HUDEP-2 (cell line): ENCODE measurements at regions not wholly inside any gene's neighbourhood (a gene's known extent, or its start where the extent isn't known, plus 50 kb on each side); places are given as distances from the start of the nearest gene placed in this dataset.

ENCODE experiments used
- DNase-seq, 76 experiments: peaks; one replicate each; lab custom pipeline; 2025; ENCODE audit not compliant: unreplicated experiment in 76 of 76; lab: John Stamatoyannopoulos, UW

DNA sequence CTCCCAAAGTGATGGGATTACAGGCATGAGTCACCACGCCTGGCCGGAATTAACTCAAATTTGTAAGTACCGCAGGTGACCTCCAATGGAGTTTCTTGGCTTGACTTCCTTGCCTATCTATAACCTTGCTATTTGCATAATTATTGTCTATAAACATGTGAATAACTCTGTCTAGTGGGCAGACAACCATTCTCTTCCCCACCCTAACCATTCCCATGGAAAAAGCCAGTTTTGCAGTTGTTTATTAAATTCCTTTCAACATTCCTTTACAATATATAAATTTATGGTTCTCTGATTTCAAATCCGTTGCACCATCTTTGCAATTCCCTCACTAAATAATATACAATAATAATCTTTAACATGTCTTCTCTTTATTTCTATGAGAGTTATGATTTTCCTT lies 61.0 kb upstream of the ZDHHC17 start:
- no peak for DNase-seq

DNA sequence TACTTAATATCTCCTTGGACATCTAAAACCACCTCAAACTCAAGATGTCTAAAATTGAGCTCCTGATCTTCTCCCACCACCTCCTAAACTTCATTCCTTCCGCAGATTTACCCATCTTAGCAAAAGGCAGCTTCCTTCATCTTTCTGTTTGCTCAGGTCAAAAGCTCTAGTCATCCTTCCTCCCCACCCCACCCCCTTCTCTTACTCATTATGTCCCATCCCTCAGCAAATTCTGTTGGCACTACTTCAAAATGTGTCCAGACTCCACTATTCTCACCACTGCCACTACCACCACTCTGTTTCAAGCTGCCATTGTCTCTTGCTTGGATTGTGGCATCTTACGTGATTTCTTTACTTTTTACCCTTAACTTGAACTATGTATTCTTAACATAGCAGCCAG lies 59.2 kb upstream of the ZDHHC17 start:
- no peak for DNase-seq

DNA sequence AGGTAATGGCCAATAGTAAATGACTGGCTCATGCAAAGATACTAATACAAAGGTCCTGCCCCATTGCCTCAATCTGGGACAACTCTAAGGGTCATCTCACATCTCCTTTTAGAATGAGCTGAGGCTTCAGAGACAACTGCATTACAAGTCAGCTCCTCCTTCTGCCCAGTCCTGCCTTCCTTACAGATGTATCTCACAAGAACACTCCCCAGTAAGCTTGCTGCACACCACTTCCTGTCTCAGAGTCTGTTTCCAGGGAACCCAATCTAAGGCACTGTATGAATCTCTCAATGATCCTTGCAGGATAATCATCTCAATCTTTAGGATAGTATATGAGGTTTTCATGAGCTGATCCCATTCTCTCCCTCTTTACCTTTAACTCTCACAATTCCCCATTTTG lies 57.8 kb upstream of the ZDHHC17 start:
- no peak for DNase-seq

DNA sequence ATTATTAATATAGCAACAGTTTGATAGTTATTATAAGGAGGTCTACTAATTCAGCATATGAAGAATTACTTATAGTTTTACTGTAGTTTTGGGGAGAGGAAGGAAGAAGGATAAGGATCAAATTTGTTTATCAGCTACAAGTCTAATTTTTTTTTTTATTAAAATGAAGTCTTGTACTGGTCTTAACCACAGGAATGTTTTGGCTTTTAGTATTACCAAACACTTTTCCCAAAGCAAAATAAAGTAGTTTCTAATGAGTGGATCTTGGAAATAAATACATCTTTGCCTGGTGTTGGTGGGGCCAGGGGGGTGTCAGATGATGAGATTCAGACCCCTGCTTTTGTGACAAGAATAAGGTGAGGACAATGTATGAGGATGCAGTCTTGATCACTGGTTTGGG lies 57.2 kb upstream of the ZDHHC17 start:
- DNase-seq = no peak

DNA sequence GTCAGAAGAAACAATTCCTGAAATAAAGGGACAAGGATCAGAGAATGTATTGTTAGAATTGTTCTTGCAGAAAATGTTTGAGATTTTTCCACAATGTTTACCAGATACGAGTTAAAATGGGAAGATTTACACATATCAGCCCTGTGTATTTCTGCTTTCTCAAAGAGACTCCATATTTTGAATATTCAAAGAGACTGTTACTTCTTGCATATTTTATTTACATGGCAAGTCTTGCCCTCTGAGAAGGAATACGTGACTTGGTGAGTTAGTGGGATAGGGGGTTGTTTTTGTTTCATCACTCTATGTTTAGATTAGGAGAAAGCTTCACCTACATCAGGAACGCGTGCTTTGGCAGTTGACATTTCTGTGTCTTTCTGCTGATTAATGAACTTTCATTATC lies 56.1 kb upstream of the ZDHHC17 start:
- no peak for DNase-seq

DNA sequence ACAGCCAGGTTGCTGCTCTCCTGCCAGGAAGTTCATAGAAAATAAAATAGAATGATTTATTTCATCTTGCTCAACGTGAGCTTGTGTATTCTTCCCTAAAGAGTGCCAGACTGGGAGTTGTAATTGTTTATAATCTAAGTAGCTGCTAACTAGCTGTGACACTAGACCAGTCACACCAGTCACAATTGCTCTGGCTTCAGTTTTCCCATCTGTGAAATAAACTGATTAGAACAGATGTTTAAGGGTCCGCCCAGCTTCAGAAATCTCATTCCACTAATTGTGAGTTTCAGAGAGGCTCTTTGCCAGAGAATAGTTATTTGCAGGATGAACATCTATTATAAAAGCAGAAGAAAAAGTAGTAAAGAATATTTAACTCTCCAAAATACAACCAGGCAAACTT lies 55.6 kb upstream of the ZDHHC17 start:
- no peak for DNase-seq

DNA sequence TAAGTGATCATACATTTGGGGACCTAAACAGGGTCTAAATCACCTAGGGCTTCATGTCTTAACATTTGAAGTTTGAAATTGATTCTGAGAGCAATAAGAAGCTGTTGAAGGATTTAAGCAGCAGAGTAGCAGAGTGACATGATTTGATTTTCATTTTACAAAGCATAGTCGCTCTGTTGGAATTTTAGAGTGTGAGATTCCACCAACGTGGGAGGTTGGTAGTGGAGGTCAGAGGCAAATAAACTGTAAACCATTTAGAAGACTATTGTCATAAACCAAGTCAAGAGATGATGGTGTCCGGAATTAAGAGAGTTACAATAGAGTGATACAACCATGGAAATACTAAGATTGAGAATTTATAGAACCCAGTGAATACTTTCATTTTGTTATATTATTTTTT lies 52.7 kb upstream of the ZDHHC17 start:
- no peak for DNase-seq

DNA sequence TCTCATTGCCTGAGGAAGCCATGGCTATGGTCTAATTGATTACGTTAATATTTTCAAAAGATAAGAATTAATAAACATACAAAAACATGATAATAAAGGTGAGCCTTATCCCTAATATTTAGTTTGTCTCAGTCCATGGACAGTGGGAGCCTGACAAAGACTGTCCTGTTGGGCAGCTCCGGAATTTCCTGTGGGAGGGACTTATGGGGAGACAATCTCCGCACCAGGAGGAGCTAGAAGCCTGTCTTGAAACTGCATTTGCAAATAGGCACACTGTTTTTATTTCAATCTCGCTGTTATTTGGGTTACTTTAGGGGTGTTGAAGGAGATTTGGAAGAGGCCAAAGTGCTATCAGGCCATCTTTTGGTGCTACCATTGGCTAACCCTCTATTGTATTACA lies 50.8 kb upstream of the ZDHHC17 start:
- no peak for DNase-seq

DNA sequence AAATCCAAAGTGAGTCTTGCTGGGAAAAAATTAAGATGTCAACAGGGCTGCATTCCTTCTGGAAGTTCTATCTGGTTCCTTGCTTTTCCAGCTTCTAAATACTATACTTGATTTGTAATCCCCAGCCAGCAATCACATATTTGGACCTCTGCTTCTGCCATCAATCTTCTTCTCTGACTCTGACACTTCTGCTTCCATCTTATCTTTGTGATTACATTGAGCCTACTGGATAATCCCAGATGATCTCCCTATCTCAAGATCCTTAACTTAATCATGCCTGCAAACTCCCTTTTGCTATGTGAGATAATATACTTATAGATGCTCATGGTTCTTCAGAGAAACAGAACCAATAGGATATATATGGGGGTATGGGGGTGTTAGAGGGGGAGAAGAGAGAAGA lies 49.9 kb upstream of the ZDHHC17 start:
- no peak for DNase-seq
